Liver (tissue), 7 donors: ENCODE measurements at regions not wholly inside any gene's neighbourhood (a gene's known extent, or its start where the extent isn't known, plus 50 kb on each side); places are given as distances from the start of the nearest gene placed in this dataset.

Experiments
- DNase-seq: peaks from one replicate; pipeline ENCODE4 v3.0.0-alpha.2; 2017; ENCODE audit warnings: low spot score
- H3K27ac ChIP-seq, 2 donors: one replicate each; pipeline ENCODE4 v1.7.0; 2013; ENCODE audit warnings: inconsistent platforms in 2 of 2, low read length in 2 of 2, control low read depth in 1 of 2, low read depth in 1 of 2, mild to moderate bottlenecking in 1 of 2
- H3K27me3 ChIP-seq, 4 donors: one replicate each; pipeline versions ENCODE4 v1.6.1 to v1.7.0; 2013; ENCODE audit warnings: low read length in 3 of 4, inconsistent platforms in 1 of 4, mild to moderate bottlenecking in 1 of 4, moderate library complexity in 1 of 4; ENCODE audit not compliant: control insufficient read depth in 4 of 4, insufficient read depth in 4 of 4
- H3K36me3 ChIP-seq, 4 donors: one replicate each; pipeline versions ENCODE4 v1.6.1 to v1.7.0; 2013; ENCODE audit warnings: low read length in 3 of 4, mild to moderate bottlenecking in 3 of 4, low read depth in 1 of 4, moderate library complexity in 1 of 4; ENCODE audit not compliant: control insufficient read depth in 4 of 4, insufficient read depth in 3 of 4
- H3K4me1 ChIP-seq, 4 donors: one replicate each; pipeline versions ENCODE4 v1.6.1 to v1.7.0; 2013; ENCODE audit warnings: low read length in 3 of 4, mild to moderate bottlenecking in 3 of 4, moderate library complexity in 1 of 4; ENCODE audit not compliant: control insufficient read depth in 4 of 4, insufficient read depth in 4 of 4
- H3K4me3 ChIP-seq, 3 donors: one replicate each; pipeline versions ENCODE4 v1.6.1 to v1.7.0; 2013; ENCODE audit warnings: low read length in 3 of 3, control low read depth in 1 of 3, low read depth in 1 of 3, mild to moderate bottlenecking in 1 of 3
- H3K9ac ChIP-seq, 2 donors: one replicate each; pipeline ENCODE4 v1.7.0; 2013; ENCODE audit warnings: low read length in 2 of 2, mild to moderate bottlenecking in 2 of 2, moderate library complexity in 2 of 2, control low read depth in 1 of 2, low read depth in 1 of 2
- H3K9me3 ChIP-seq, 4 donors: one replicate each; pipeline versions ENCODE4 v1.6.1 to v1.7.0; 2013; ENCODE audit warnings: low read length in 3 of 4; ENCODE audit not compliant: control insufficient read depth in 4 of 4
- FOXA1 ChIP-seq: IDR thresholded peaks from 2 replicates; pipeline ENCODE4 v1.6.1; 2016; ENCODE audit warnings: antibody characterized with exemption
- FOXA2 ChIP-seq: IDR thresholded peaks from 2 replicates; pipeline ENCODE4 v1.6.1; 2016; ENCODE audit warnings: antibody characterized with exemption
- GABPA ChIP-seq, 2 donors: IDR thresholded peaks in 1 of 2; conservative IDR thresholded peaks in 1 of 2; 2 replicates each; pipeline ENCODE4 v1.6.1; 2016; ENCODE audit warnings: antibody characterized with exemption in 2 of 2, mild to moderate bottlenecking in 1 of 2, moderate library complexity in 1 of 2
- HNF4A ChIP-seq, 2 donors: conservative IDR thresholded peaks; 2 replicates each; pipeline ENCODE4 v1.6.1; 2016; ENCODE audit warnings: antibody characterized with exemption in 2 of 2, mild to moderate bottlenecking in 2 of 2
- HNF4G ChIP-seq: IDR thresholded peaks from 2 replicates; pipeline ENCODE4 v1.6.1; 2016; ENCODE audit warnings: antibody characterized with exemption
- JUND ChIP-seq, 2 donors: IDR thresholded peaks; 2 replicates each; pipeline ENCODE4 v1.6.1; 2016; ENCODE audit warnings: antibody characterized with exemption in 2 of 2
- RXRA ChIP-seq, 2 donors: IDR thresholded peaks; 2 replicates each; pipeline ENCODE4 v1.6.1; 2017 to 2018; ENCODE audit warnings: antibody characterized with exemption in 2 of 2, mild to moderate bottlenecking in 1 of 2
- SP1 ChIP-seq: IDR thresholded peaks from 2 replicates; pipeline ENCODE4 v1.6.1; 2018; ENCODE audit warnings: antibody characterized with exemption, mild to moderate bottlenecking
- TAF1 ChIP-seq: conservative IDR thresholded peaks from 2 replicates; pipeline ENCODE4 v1.6.1; 2016; ENCODE audit warnings: antibody characterized with exemption, mild to moderate bottlenecking
- WGBS: extraction: QIAGEN DNeasy Blood & Tissue Kit; methylation state at CpG from one replicate; pipeline ENCODE4 v1.1.7; 2013; 5-methylcytosine and 5-hydroxymethylcytosine counted together
- TF ChIP-seq, protein P1 (sequence below): IDR thresholded peaks from 2 replicates; pipeline ENCODE4 v1.6.1; 2016; ENCODE audit warnings: antibody characterized with exemption
- TF ChIP-seq, protein P2 (sequence below): IDR thresholded peaks from 2 replicates; pipeline ENCODE4 v1.6.1; 2016; ENCODE audit warnings: antibody characterized with exemption
- TF ChIP-seq, protein P3 (sequence below): IDR thresholded peaks from 2 replicates; pipeline ENCODE4 v1.6.1; 2016; ENCODE audit warnings: antibody characterized with exemption
- donor health status: healthy.
- donor health status: healthy.
- donor health status: healthy.
- donor health status: healthy.

DNA sequence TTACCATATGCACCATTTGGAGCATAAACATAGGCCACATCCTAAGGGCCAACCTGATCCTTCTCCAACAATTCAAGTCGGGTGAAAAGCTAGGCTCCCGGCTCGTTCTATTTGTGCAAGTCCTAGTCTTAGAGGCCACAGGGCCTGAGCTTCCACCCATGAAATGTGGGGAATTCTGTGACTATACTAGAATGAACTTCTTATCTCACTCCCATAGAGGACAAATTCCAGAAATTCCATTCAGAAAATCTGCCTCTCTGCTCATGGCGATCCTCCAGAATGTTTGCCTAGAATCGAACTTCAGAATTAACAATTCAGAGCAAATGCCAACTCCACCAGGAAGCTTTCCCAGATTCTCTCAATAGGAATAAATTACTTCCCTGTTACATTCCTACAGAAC, 187.9 kb downstream of the BCL11A start:
- no peak overlapping the region for H3K9ac ChIP-seq
- no peaks in the 10 kb centered on the region for H3K36me3 ChIP-seq
- no peaks in the 10 kb centered on the region for H3K27me3 ChIP-seq
- H3K4me1 ChIP-seq: peaks cover 0 to 3% (median 0%) of the 10 kb centered on the region in 4 donors
- WGBS: 66% methylated on average over 5 of the region's 5 CpGs
- no peaks in the 10 kb centered on the region for H3K9me3 ChIP-seq
- H3K4me3 ChIP-seq: no peak overlapping the region
- no peak for DNase-seq
- H3K27ac ChIP-seq: no peak overlapping the region
- TF ChIP-seq FOXA1 (no peak), RXRA (IDR thresholded peaks at IDR 0.05) (no peak), JUND (IDR thresholded peaks at IDR 0.05) (no peak)

DNA sequence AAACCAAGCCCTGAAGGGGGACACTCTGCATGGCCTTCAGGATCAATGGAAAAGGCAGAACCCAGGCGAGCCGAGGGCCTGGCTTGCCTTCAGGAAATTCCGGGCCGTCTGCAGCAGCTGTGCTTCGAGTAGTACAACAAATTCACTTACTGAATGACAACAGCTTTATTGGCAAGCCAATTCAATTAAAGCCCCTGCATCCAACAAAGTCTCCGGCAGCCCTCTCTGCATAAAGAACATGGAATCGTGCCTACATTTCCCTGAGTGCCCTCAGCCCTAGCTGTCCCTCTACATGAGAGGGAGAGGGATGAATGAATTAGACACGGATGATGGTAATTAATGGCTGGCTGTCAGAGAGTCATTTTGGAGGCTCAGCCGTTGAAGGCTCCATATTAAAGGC, 189.0 kb downstream of the BCL11A start:
- Histone ChIP-seq H3K27me3 (no peaks in the 10 kb centered on the region), H3K27ac (no peak overlapping the region), H3K9me3 (no peaks in the 10 kb centered on the region), H3K4me1 (peaks cover 0 to 3% (median 0%) of the 10 kb centered on the region in 4 donors), H3K9ac (no peak overlapping the region), H3K36me3 (no peaks in the 10 kb centered on the region), H3K4me3 (no peak overlapping the region)
- TF ChIP-seq RXRA (IDR thresholded peaks at IDR 0.05) (no peak), HNF4G (no peak), SP1 (no peak)
- TF ChIP-seq, protein P1, sequence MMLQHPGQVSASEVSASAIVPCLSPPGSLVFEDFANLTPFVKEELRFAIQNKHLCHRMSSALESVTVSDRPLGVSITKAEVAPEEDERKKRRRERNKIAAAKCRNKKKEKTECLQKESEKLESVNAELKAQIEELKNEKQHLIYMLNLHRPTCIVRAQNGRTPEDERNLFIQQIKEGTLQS: no peak
- TF ChIP-seq, protein P2, sequence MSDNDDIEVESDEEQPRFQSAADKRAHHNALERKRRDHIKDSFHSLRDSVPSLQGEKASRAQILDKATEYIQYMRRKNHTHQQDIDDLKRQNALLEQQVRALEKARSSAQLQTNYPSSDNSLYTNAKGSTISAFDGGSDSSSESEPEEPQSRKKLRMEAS: no peak
- TF ChIP-seq, protein P3, sequence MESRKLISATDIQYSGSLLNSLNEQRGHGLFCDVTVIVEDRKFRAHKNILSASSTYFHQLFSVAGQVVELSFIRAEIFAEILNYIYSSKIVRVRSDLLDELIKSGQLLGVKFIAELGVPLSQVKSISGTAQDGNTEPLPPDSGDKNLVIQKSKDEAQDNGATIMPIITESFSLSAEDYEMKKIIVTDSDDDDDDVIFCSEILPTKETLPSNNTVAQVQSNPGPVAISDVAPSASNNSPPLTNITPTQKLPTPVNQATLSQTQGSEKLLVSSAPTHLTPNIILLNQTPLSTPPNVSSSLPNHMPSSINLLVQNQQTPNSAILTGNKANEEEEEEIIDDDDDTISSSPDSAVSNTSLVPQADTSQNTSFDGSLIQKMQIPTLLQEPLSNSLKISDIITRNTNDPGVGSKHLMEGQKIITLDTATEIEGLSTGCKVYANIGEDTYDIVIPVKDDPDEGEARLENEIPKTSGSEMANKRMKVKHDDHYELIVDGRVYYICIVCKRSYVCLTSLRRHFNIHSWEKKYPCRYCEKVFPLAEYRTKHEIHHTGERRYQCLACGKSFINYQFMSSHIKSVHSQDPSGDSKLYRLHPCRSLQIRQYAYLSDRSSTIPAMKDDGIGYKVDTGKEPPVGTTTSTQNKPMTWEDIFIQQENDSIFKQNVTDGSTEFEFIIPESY: no peak
- 85% methylated on average over 9 of the region's 9 CpGs for WGBS
- no peak for DNase-seq

DNA sequence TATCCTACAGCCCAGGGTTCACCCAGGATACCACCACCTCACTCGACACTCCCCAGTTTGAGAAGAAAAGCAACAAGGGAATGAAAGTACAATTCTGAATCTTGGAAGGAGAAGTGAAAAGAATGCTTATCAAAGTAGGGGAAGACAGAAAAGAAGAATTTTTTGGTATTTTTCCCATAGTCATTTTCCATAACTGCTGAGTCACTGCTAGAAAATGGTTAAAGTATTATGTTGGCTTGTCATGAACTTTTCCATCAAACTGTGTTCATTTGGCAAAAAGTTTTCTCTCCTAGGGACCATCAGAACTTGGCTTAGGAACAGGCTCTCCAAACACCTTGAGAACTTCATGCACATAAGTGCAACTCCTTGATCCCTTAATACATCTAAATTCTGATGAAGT, 192.0 kb downstream of the BCL11A start:
- Histone ChIP-seq H3K27ac (no peak overlapping the region), H3K4me1 (peaks cover 0 to 3% (median 0%) of the 10 kb centered on the region in 4 donors), H3K27me3 (no peaks in the 10 kb centered on the region), H3K36me3 (no peaks in the 10 kb centered on the region), H3K4me3 (no peak overlapping the region), H3K9ac (no peak overlapping the region), H3K9me3 (no peaks in the 10 kb centered on the region)
- TF ChIP-seq, protein P3: no peak
- TF ChIP-seq FOXA1 (no peak), TAF1 (no peak), HNF4G (no peak), HNF4A (conservative IDR thresholded peaks at IDR 0.05) (no peak), SP1 (no peak), FOXA2 (no peak), GABPA (IDR thresholded peaks at IDR 0.05 in 1 of 2, conservative IDR thresholded peaks at IDR 0.05 in 1 of 2) (no peak)
- TF ChIP-seq, protein P1: no peak
- TF ChIP-seq, protein P2: no peak
- WGBS: 87% methylated on average over 1 of the region's 1 CpG
- no peak for DNase-seq
